K562 (cell line): ENCODE measurements at regions not wholly inside any gene's neighbourhood (a gene's known extent, or its start where the extent isn't known, plus 50 kb on each side); places are given as distances from the start of the nearest gene placed in this dataset.

Experiments
- ATAC-seq: fragments of 200-7000 bp; cut with Tn5 transposase; 3 replicates; pipeline ENCODE4 v1.9.1; 2020; ENCODE audit warnings: moderate library complexity
- BruUV-seq: library from RNA; stranded (reverse); fragments of 400-500 nt; replicated peaks from 2 replicates; lab custom pipeline; 2021; lab: Mats Ljungman, UMichigan
- CTCF ChIA-PET: fragments of 300-600 bp; formaldehyde crosslinking; extraction: SDS; loops from one replicate; lab custom pipeline; 2021; ENCODE audit warnings: low intra/inter-chr PET ratio; lab: Yijun Ruan, JAX
- POLR2A ChIA-PET: fragments of 300-600, 350-650 bp; sonication (Branson Sonifier 250); formaldehyde crosslinking; extraction: SDS; loops from one replicate; lab custom pipeline; 2021; ENCODE audit warnings: antibody characterized with exemption, inconsistent platforms; lab: Yijun Ruan, JAX
- DNase-seq, 4 experiments: peaks; one replicate each; pipeline versions ENCODE4 v3.0.0 to v3.0.0-alpha.2; 2011 to 2018; ENCODE audit warnings: low spot score in 3 of 4, mixed read lengths in 3 of 4; ENCODE audit errors: extremely low read depth in 1 of 4
- FAIRE-seq: peaks from 2 replicates; lab custom pipeline; 2011; peaks lifted over from hg19 to GRCh38; lab: Jason Lieb, UNC
- H2AFZ ChIP-seq: 2 replicates; pipeline ENCODE4 v1.6.0; 2011; ENCODE audit warnings: low read depth, low read length, control low read depth, inconsistent platforms
- H3K27ac ChIP-seq: fragments of 200-600 bp; 3 replicates; pipeline ENCODE4 v1.8.0; 2011; ENCODE audit warnings: low read depth, mild to moderate bottlenecking, control low read depth, inconsistent platforms, low read length, moderate library complexity, mixed read lengths; ENCODE audit errors: extremely low read depth
- H3K27me3 ChIP-seq, 2 experiments: fragments of 300-600 bp in 1 of 2; 2 replicates in 1 of 2; 3 replicates in 1 of 2; pipeline versions ENCODE4 v1.6.0 to v1.8.0; 2011; ENCODE audit warnings: inconsistent platforms in 2 of 2, low read length in 2 of 2, mild to moderate bottlenecking in 1 of 2, mixed read lengths in 1 of 2, moderate library complexity in 1 of 2; ENCODE audit not compliant: control insufficient read depth in 2 of 2, insufficient read depth in 2 of 2
- H3K36me3 ChIP-seq: fragments of 300-600 bp; 3 replicates; pipeline ENCODE4 v1.8.0; 2011; ENCODE audit warnings: mild to moderate bottlenecking, low read length, inconsistent platforms; ENCODE audit not compliant: control insufficient read depth, insufficient read depth
- H3K4me1 ChIP-seq, 2 experiments: fragments of 200-600 bp in 1 of 2; replicated peaks in 1 of 2; 2 replicates in 1 of 2; 3 replicates in 1 of 2; pipeline versions ENCODE4 v1.5.1 to v1.8.0; 2011; ENCODE audit warnings: inconsistent platforms in 2 of 2, low read length in 2 of 2, mild to moderate bottlenecking in 1 of 2, mixed read lengths in 1 of 2, moderate library complexity in 1 of 2; ENCODE audit not compliant: control insufficient read depth in 2 of 2, insufficient read depth in 2 of 2
- H3K4me2 ChIP-seq: 2 replicates; pipeline ENCODE4 v1.6.1; 2011; ENCODE audit warnings: low read length, control low read depth, inconsistent platforms, mixed read lengths; ENCODE audit not compliant: insufficient read depth
- H3K4me3 ChIP-seq: fragments of 200-600 bp; sonication (generic), shearing (Covaris generic); 2 replicates; pipeline ENCODE4 v1.5.1; 2016; ENCODE audit warnings: control low read depth, inconsistent platforms
- H3K79me2 ChIP-seq: fragments of 200-600 bp; 3 replicates; pipeline ENCODE4 v1.8.0; 2011; ENCODE audit warnings: low read length, inconsistent platforms; ENCODE audit not compliant: control insufficient read depth, insufficient read depth
- H3K9ac ChIP-seq, 2 experiments: 2 replicates each; pipeline versions ENCODE4 v1.6.0 to v1.6.1; 2011; ENCODE audit warnings: low read depth in 2 of 2, low read length in 2 of 2, control low read depth in 1 of 2, inconsistent platforms in 1 of 2, mild to moderate bottlenecking in 1 of 2, mixed read lengths in 1 of 2; ENCODE audit not compliant: insufficient read depth in 1 of 2
- H3K9me1 ChIP-seq: one replicate; pipeline ENCODE4 v1.6.0; 2011; ENCODE audit warnings: inconsistent platforms, mild to moderate bottlenecking, low read length, moderate library complexity; ENCODE audit not compliant: control insufficient read depth, insufficient read depth
- H3K9me3 ChIP-seq: replicated peaks from 2 replicates; pipeline ENCODE4 v1.5.1; 2011; ENCODE audit warnings: low read depth, low read length, inconsistent platforms; ENCODE audit not compliant: control insufficient read depth, insufficient read depth
- H4K20me1 ChIP-seq: replicated peaks from 2 replicates; pipeline ENCODE4 v1.6.1; 2011; ENCODE audit warnings: low read length, inconsistent platforms, mixed read lengths; ENCODE audit not compliant: control insufficient read depth, insufficient read depth
- in situ Hi-C: fragments of 300-500 bp; cut with MboI; formaldehyde crosslinking; loops from 4 replicates; pipeline ENCODE4 v1.15.0; 2018; ENCODE audit warnings: inconsistent platforms, mixed read lengths
- intact Hi-C: fragments of 100-400 bp; cut with micrococcal nuclease; formaldehyde crosslinking; loops from 2 replicates; pipeline ENCODE4 v1.14.2; 2022
- TF ChIP-seq, protein P1 (sequence below): fragments of 450-650 bp; IDR thresholded peaks from 2 replicates; pipeline ENCODE4 v1.6.1; 2018; ENCODE audit warnings: mild to moderate bottlenecking, low read depth; ENCODE audit not compliant: partially characterized antibody
- TF ChIP-seq, protein P2 (sequence below), 2 experiments: fragments of 450-650 bp; formaldehyde crosslinking in 1 of 2; IDR thresholded peaks; 2 replicates each; pipeline versions ENCODE4 v1.4.0 to v1.6.1; 2014 to 2020; ENCODE audit warnings: mild to moderate bottlenecking in 2 of 2, borderline replicate concordance in 1 of 2, low read depth in 1 of 2

DNA sequence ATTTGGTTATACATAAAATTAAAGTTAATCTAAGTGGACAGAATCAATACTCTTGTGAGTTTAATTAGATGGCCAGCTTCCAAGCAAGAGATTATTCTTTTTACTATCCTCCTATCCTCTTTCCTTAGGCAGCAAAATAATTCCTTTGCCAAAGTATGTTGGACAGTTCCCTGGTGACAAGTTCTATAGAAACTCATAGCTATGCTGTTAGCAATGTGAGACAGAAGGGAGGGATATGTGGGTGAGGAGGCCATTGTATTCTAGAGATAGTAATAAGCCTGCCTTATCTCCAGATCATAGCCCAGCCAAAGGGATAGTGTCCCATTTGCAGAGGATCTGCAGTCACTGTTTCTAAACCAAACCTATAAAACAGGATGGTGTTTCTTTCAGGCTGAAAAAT, 181.6 kb upstream of the HDAC9 start:
- intact Hi-C loops: no loop called here
- no peaks in the 10 kb centered on the region for H3K9me1 ChIP-seq
- no peak overlapping the region for H3K27ac ChIP-seq
- H3K9me3 ChIP-seq: no peaks in the 10 kb centered on the region
- no peak for DNase-seq
- H3K4me2 ChIP-seq: no peak overlapping the region
- no peaks in the 10 kb centered on the region for H3K27me3 ChIP-seq
- TF ChIP-seq, protein P1, sequence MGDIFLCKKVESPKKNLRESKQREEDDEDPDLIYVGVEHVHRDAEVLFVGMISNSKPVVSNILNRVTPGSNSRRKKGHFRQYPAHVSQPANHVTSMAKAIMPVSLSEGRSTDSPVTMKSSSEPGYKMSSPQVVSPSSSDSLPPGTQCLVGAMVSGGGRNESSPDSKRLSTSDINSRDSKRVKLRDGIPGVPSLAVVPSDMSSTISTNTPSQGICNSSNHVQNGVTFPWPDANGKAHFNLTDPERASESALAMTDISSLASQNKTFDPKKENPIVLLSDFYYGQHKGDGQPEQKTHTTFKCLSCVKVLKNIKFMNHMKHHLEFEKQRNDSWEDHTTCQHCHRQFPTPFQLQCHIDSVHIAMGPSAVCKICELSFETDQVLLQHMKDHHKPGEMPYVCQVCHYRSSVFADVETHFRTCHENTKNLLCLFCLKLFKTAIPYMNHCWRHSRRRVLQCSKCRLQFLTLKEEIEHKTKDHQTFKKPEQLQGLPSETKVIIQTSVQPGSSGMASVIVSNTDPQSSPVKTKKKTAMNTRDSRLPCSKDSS: no peak
- TF ChIP-seq, protein P2, sequence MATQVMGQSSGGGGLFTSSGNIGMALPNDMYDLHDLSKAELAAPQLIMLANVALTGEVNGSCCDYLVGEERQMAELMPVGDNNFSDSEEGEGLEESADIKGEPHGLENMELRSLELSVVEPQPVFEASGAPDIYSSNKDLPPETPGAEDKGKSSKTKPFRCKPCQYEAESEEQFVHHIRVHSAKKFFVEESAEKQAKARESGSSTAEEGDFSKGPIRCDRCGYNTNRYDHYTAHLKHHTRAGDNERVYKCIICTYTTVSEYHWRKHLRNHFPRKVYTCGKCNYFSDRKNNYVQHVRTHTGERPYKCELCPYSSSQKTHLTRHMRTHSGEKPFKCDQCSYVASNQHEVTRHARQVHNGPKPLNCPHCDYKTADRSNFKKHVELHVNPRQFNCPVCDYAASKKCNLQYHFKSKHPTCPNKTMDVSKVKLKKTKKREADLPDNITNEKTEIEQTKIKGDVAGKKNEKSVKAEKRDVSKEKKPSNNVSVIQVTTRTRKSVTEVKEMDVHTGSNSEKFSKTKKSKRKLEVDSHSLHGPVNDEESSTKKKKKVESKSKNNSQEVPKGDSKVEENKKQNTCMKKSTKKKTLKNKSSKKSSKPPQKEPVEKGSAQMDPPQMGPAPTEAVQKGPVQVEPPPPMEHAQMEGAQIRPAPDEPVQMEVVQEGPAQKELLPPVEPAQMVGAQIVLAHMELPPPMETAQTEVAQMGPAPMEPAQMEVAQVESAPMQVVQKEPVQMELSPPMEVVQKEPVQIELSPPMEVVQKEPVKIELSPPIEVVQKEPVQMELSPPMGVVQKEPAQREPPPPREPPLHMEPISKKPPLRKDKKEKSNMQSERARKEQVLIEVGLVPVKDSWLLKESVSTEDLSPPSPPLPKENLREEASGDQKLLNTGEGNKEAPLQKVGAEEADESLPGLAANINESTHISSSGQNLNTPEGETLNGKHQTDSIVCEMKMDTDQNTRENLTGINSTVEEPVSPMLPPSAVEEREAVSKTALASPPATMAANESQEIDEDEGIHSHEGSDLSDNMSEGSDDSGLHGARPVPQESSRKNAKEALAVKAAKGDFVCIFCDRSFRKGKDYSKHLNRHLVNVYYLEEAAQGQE (IDR thresholded peaks at IDR 0.05; ENCODE audit: borderline replicate concordance): peak; percentile 32; the same call in 1 of the 2 replicates
- TF ChIP-seq, protein P2 (CRISPR knock-in tag; IDR thresholded peaks at IDR 0.05; ENCODE audit: low read depth): no peak
- no peaks in the 10 kb centered on the region for H4K20me1 ChIP-seq
- no peak overlapping the region for H2AFZ ChIP-seq
- no peak for ATAC-seq
- ChIA-PET CTCF (no interaction called here), POLR2A (interaction anchor here (0.5 to 1.2 kb wide), 2 partner anchors 26 to 82 kb away, joined by 3 read pairs; no protein-coding TSS in a partner anchor)
- H3K36me3 ChIP-seq: no peaks in the 10 kb centered on the region
- FAIRE-seq: no peak
- in situ Hi-C loops: no loop called here
- BruUV-seq: no TSS peak
- no peak overlapping the region for H3K4me3 ChIP-seq
- no peaks in the 10 kb centered on the region for H3K79me2 ChIP-seq
- no peak overlapping the region for H3K9ac ChIP-seq
- H3K4me1 ChIP-seq: peaks cover 0 to 3% of the 10 kb centered on the region in 2 experiments; a peak in 1 of 5 replicates
